ENCODE measurements at regions not wholly inside any gene's neighbourhood (a gene's known extent, or its start where the extent isn't known, plus 50 kb on each side); places are given as distances from the start of the nearest gene placed in this dataset.

DNA sequence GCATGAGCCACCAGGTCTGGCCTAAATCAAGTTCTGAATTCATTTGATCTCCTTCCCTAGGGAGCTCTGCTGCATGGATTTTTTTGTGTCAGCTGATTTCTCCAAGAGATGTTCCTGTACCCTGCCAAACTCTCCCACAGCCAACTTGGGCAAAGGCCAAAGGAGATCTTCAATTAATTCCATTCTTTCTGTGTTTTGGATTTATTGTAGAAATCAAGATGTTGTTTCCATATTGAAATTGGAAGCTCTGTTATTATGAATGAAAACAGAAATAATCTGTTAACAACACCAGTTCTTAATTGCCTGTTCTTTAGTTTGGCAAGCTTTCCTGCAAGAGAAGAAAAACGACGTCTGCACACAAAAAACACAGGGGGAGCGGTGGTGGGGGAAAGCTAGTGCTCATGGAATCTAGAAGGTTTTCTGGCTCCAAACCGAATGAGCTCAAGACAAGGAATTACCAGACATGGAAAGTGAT, 86.5 kb upstream of the ABCC4 start:
- Histone ChIP-seq H3K4ac (replicated peaks; ENCODE audit: insufficient read length, low read depth, low read length) (no peak overlapping the region), H3K79me2 (ENCODE audit: control insufficient read depth in 1 of 2, insufficient read depth in 2 of 2, low read length in 2 of 2) (no peaks in the 10 kb centered on the region), H3K79me1 (ENCODE audit: low read depth, low read length) (no peaks in the 10 kb centered on the region), H3K27me3 (replicated peaks in 1 of 4; ENCODE audit: control insufficient read depth in 3 of 4, extremely low read depth in 1 of 4, insufficient read depth in 3 of 4, low read length in 3 of 4) (no peaks in the 10 kb centered on the region), H2AFZ (ENCODE audit: low read length) (no peak overlapping the region), H3K9ac (replicated peaks in 1 of 4; ENCODE audit: extremely low read depth in 1 of 4, low read depth in 3 of 4, low read length in 3 of 4) (no peak overlapping the region), H3K23ac (ENCODE audit: insufficient read length) (no peak overlapping the region), H2AK5ac (ENCODE audit: low read depth, low read length) (no peak overlapping the region), H3K36me3 (ENCODE audit: control insufficient read depth in 2 of 4, insufficient read depth in 4 of 4, low read length in 3 of 4) (no peaks in the 10 kb centered on the region), H3K56ac (replicated peaks; ENCODE audit: insufficient read length, low read depth, low read length) (no peak overlapping the region), H3K4me2 (ENCODE audit: insufficient read depth in 1 of 2, low read depth in 2 of 2, low read length in 2 of 2) (no peak overlapping the region), H2BK120ac (replicated peaks; ENCODE audit: low read depth, low read length) (no peak overlapping the region), H2BK12ac (ENCODE audit: low read depth, low read length) (no peak overlapping the region), H2BK5ac (ENCODE audit: low read depth, low read length) (no peak overlapping the region), H2BK20ac (ENCODE audit: low read length) (no peak overlapping the region), H3K27ac (ENCODE audit: low read depth, low read length) (no peak overlapping the region), H3K9me3 (ENCODE audit: insufficient read depth in 2 of 2, low read depth in 1 of 2, low read length in 1 of 2) (no peaks in the 10 kb centered on the region), H4K20me1 (replicated peaks in 1 of 2; ENCODE audit: control insufficient read depth in 1 of 2, insufficient read depth in 2 of 2, low read length in 2 of 2) (no peaks in the 10 kb centered on the region), H3K14ac (ENCODE audit: insufficient read length) (no peak overlapping the region), H3K18ac (ENCODE audit: extremely low read depth, low read length) (no peak overlapping the region), H4K8ac (ENCODE audit: extremely low read depth, insufficient read depth, low read length) (no peak overlapping the region), H3K4me3 (ENCODE audit: extremely low read depth in 1 of 4, insufficient read depth in 2 of 4, low read depth in 3 of 4, low read length in 4 of 4) (no peak overlapping the region), H4K5ac (ENCODE audit: insufficient read length, low read depth, low read length) (no peak overlapping the region), H3K23me2 (ENCODE audit: low read depth, low read length) (no peaks in the 10 kb centered on the region; the same call in 1 of the 2 replicates), H4K91ac (replicated peaks; ENCODE audit: insufficient read length, low read length) (no peak overlapping the region), H3K4me1 (replicated peaks in 1 of 4; ENCODE audit: control insufficient read depth in 3 of 4, insufficient read depth in 4 of 4, low read length in 3 of 4) (no peaks in the 10 kb centered on the region), H2BK15ac (ENCODE audit: low read length) (no peak overlapping the region)
- WGBS, 2 experiments (ENCODE audit: extremely low coverage in 1 of 2, insufficient coverage in 1 of 2, insufficient read length in 1 of 2, insufficient replicate concordance in 2 of 2, low coverage in 1 of 2, low lambda C conversion rate in 2 of 2, missing lambda C conversion rate in 1 of 2) = 80% methylated on average over 4 of the region's 4 CpGs; no CpG with 5 or more reads in 1 of the 2 experiments
- ChIA-PET CTCF (ENCODE audit: partially characterized antibody) (interaction anchor here (0.7 to 2.9 kb wide), 7 partner anchors 9 to 195 kb away, joined by 3 to 12 read pairs (median 4); no protein-coding TSS in a partner anchor), POLR2A (ENCODE audit: partially characterized antibody) (no interaction called here)
- DNase-seq (ENCODE audit: low read depth in 1 of 2, low spot score in 2 of 2) (no peak), FAIRE-seq (no peak)
- TF ChIP-seq EP300 (IDR thresholded peaks at IDR 0.05; ENCODE audit: borderline replicate concordance in 1 of 2, low read depth in 2 of 2, low read length in 2 of 2) (no peak), SIX5 (IDR thresholded peaks at IDR 0.05; ENCODE audit: low read depth, low read length) (no peak), GTF2F1 (IDR thresholded peaks at IDR 0.05; ENCODE audit: borderline replicate concordance, low read depth, low read length) (no peak), TCF12 (IDR thresholded peaks at IDR 0.05; ENCODE audit: low read depth, low read length) (no peak), POLR2AphosphoS5 (IDR thresholded peaks at IDR 0.05; ENCODE audit: low read depth, low read length) (no peak), BACH1 (IDR thresholded peaks at IDR 0.05; ENCODE audit: low read length) (no peak), TBP (IDR thresholded peaks at IDR 0.05; ENCODE audit: low read depth, low read length) (no peak)

Measured in H1 (cell line).